HL-60 (cell line): ENCODE measurements at regions not wholly inside any gene's neighbourhood (a gene's known extent, or its start where the extent isn't known, plus 50 kb on each side); places are given as distances from the start of the nearest gene placed in this dataset.

ENCODE experiments used
- POLR2AphosphoS5 ChIP-seq: IDR thresholded peaks from 2 replicates; pipeline ENCODE4 v1.6.1; 2012; ENCODE audit warnings: low read depth
- SPI1 ChIP-seq: IDR thresholded peaks from 2 replicates; pipeline ENCODE4 v1.6.1; 2012; ENCODE audit warnings: low read depth, mild to moderate bottlenecking, borderline replicate concordance
- TF ChIP-seq, protein P1 (sequence below): IDR thresholded peaks from one replicate; pipeline ENCODE4 v1.5.1; 2011; ENCODE audit warnings: low read length, control low read depth, inconsistent platforms; ENCODE audit not compliant: insufficient read depth
- TF ChIP-seq, protein P2 (sequence below): IDR thresholded peaks from 2 replicates; pipeline ENCODE4 v1.6.1; 2012; ENCODE audit warnings: low read depth; ENCODE audit not compliant: insufficient replicate concordance

DNA sequence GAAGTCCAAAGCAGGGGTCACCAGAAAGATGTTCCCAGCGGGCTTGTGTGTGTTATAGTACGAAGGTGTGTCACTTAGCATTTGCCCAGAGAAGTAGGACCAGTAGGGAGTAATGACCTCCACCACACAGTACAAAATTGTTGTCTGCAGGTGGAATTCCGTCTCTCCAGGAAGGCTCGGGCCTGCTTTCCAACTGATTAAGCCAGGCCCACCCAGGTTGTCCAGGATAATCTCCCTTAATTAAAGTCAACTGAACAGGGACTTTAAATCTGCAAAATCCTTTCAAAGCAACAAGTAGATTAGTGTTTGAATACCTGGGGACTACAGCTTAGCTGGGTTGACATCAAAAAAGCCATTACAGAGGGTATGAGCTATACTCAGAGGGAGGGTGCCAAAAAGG lies 131.3 kb downstream of the BACH1 start:
- TF ChIP-seq, protein P1, sequence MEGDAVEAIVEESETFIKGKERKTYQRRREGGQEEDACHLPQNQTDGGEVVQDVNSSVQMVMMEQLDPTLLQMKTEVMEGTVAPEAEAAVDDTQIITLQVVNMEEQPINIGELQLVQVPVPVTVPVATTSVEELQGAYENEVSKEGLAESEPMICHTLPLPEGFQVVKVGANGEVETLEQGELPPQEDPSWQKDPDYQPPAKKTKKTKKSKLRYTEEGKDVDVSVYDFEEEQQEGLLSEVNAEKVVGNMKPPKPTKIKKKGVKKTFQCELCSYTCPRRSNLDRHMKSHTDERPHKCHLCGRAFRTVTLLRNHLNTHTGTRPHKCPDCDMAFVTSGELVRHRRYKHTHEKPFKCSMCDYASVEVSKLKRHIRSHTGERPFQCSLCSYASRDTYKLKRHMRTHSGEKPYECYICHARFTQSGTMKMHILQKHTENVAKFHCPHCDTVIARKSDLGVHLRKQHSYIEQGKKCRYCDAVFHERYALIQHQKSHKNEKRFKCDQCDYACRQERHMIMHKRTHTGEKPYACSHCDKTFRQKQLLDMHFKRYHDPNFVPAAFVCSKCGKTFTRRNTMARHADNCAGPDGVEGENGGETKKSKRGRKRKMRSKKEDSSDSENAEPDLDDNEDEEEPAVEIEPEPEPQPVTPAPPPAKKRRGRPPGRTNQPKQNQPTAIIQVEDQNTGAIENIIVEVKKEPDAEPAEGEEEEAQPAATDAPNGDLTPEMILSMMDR, result no peak
- TF ChIP-seq POLR2AphosphoS5 (no peak), SPI1 (no peak)
- TF ChIP-seq, protein P2, sequence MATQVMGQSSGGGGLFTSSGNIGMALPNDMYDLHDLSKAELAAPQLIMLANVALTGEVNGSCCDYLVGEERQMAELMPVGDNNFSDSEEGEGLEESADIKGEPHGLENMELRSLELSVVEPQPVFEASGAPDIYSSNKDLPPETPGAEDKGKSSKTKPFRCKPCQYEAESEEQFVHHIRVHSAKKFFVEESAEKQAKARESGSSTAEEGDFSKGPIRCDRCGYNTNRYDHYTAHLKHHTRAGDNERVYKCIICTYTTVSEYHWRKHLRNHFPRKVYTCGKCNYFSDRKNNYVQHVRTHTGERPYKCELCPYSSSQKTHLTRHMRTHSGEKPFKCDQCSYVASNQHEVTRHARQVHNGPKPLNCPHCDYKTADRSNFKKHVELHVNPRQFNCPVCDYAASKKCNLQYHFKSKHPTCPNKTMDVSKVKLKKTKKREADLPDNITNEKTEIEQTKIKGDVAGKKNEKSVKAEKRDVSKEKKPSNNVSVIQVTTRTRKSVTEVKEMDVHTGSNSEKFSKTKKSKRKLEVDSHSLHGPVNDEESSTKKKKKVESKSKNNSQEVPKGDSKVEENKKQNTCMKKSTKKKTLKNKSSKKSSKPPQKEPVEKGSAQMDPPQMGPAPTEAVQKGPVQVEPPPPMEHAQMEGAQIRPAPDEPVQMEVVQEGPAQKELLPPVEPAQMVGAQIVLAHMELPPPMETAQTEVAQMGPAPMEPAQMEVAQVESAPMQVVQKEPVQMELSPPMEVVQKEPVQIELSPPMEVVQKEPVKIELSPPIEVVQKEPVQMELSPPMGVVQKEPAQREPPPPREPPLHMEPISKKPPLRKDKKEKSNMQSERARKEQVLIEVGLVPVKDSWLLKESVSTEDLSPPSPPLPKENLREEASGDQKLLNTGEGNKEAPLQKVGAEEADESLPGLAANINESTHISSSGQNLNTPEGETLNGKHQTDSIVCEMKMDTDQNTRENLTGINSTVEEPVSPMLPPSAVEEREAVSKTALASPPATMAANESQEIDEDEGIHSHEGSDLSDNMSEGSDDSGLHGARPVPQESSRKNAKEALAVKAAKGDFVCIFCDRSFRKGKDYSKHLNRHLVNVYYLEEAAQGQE, result no peak
